Endothelial cell (in vitro differentiated cells): ENCODE measurements at regions not wholly inside any gene's neighbourhood (a gene's known extent, or its start where the extent isn't known, plus 50 kb on each side); places are given as distances from the start of the nearest gene placed in this dataset.

Experiments used
- DNase-seq: peaks from one replicate; pipeline ENCODE4 v3.0.0; 2021; ENCODE audit warnings: low spot score
- H3K27ac Mint-ChIP-seq: one replicate; pipeline ENCODE4 v1.8.0; 2021; ENCODE audit warnings: mixed read lengths, inconsistent platforms; ENCODE audit not compliant: unreplicated experiment
- H3K27me3 Mint-ChIP-seq: one replicate; pipeline ENCODE4 v1.8.0; 2021; ENCODE audit warnings: mild to moderate bottlenecking, moderate library complexity, mixed read lengths, inconsistent platforms; ENCODE audit not compliant: unreplicated experiment
- H3K36me3 Mint-ChIP-seq: one replicate; pipeline ENCODE4 v1.8.0; 2021; ENCODE audit warnings: mild to moderate bottlenecking, low read depth, mixed read lengths, inconsistent platforms; ENCODE audit not compliant: unreplicated experiment
- H3K4me1 Mint-ChIP-seq: one replicate; pipeline ENCODE4 v1.8.0; 2021; ENCODE audit warnings: mild to moderate bottlenecking, mixed read lengths, inconsistent platforms; ENCODE audit not compliant: unreplicated experiment
- H3K4me3 Mint-ChIP-seq: one replicate; pipeline ENCODE4 v1.8.0; 2021; ENCODE audit warnings: mild to moderate bottlenecking, mixed read lengths, inconsistent platforms; ENCODE audit not compliant: unreplicated experiment
- H3K9me3 Mint-ChIP-seq: one replicate; pipeline ENCODE4 v1.8.0; 2021; ENCODE audit warnings: mixed read lengths, inconsistent platforms; ENCODE audit not compliant: unreplicated experiment
- TF ChIP-seq, protein P1 (sequence below): fragments of 200-600 bp; sonication (generic); IDR thresholded peaks from one replicate; pipeline ENCODE4 v1.5.0; 2021; ENCODE audit warnings: antibody characterized with exemption; ENCODE audit not compliant: unreplicated experiment

GRCh38 chr10:33801705-33802104 is 467.2 kb upstream of the NRP1 start:
- Mint-ChIP-seq H3K9me3 (no peaks in the 10 kb centered on the region), H3K4me1 (no peaks in the 10 kb centered on the region), H3K27me3 (peaks cover 3% of the 10 kb centered on the region), H3K36me3 (no peaks in the 10 kb centered on the region), H3K4me3 (no peak overlapping the region), H3K27ac (no peak overlapping the region)
- DNase-seq: no peak
- TF ChIP-seq, protein P1, sequence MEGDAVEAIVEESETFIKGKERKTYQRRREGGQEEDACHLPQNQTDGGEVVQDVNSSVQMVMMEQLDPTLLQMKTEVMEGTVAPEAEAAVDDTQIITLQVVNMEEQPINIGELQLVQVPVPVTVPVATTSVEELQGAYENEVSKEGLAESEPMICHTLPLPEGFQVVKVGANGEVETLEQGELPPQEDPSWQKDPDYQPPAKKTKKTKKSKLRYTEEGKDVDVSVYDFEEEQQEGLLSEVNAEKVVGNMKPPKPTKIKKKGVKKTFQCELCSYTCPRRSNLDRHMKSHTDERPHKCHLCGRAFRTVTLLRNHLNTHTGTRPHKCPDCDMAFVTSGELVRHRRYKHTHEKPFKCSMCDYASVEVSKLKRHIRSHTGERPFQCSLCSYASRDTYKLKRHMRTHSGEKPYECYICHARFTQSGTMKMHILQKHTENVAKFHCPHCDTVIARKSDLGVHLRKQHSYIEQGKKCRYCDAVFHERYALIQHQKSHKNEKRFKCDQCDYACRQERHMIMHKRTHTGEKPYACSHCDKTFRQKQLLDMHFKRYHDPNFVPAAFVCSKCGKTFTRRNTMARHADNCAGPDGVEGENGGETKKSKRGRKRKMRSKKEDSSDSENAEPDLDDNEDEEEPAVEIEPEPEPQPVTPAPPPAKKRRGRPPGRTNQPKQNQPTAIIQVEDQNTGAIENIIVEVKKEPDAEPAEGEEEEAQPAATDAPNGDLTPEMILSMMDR: no peak

GRCh38 chr10:33800986-33801385 is 466.5 kb upstream of the NRP1 start:
- peaks cover 3% of the 10 kb centered on the region for H3K27me3 Mint-ChIP-seq
- DNase-seq: no peak
- H3K36me3 Mint-ChIP-seq: no peaks in the 10 kb centered on the region
- H3K4me3 Mint-ChIP-seq: no peak overlapping the region
- no peaks in the 10 kb centered on the region for H3K4me1 Mint-ChIP-seq
- no peak overlapping the region for H3K27ac Mint-ChIP-seq
- no peaks in the 10 kb centered on the region for H3K9me3 Mint-ChIP-seq
- TF ChIP-seq, protein P1: no peak

DNA sequence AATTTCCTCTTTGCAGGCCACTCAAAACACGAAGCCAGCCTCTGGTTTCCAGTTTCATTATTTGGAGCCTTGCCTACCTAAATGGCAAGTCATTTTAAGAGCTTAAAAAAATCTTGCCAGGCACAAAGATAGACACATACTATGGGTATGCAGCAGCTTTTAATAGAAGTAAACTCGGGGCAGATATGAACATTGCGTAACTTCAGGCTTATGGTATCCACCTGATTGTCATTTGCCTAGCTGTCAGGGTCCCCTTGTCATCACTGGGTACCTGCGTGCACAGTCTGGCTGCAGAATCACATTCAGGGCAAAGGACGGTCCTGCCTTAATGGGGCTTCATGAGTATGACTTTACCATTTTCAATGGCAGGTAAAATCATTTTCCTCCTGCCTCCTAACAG is 466.1 kb upstream of the NRP1 start:
- Mint-ChIP-seq H3K36me3 (no peaks in the 10 kb centered on the region), H3K9me3 (no peaks in the 10 kb centered on the region), H3K27ac (no peak overlapping the region), H3K27me3 (peaks cover 3% of the 10 kb centered on the region), H3K4me1 (no peaks in the 10 kb centered on the region), H3K4me3 (no peak overlapping the region)
- TF ChIP-seq, protein P1: no peak
- no peak for DNase-seq

- H3K9me3 Mint-ChIP-seq: no peaks in the 10 kb centered on the region
- no peaks in the 10 kb centered on the region for H3K4me1 Mint-ChIP-seq
- DNase-seq: no peak
- no peaks in the 10 kb centered on the region for H3K36me3 Mint-ChIP-seq
- no peak overlapping the region for H3K4me3 Mint-ChIP-seq
- peaks cover 3% of the 10 kb centered on the region for H3K27me3 Mint-ChIP-seq
- no peak overlapping the region for H3K27ac Mint-ChIP-seq
- TF ChIP-seq, protein P1: no peak
Observed at GRCh38 chr10:33799944-33800323, 465.5 kb upstream of the NRP1 start.

DNA sequence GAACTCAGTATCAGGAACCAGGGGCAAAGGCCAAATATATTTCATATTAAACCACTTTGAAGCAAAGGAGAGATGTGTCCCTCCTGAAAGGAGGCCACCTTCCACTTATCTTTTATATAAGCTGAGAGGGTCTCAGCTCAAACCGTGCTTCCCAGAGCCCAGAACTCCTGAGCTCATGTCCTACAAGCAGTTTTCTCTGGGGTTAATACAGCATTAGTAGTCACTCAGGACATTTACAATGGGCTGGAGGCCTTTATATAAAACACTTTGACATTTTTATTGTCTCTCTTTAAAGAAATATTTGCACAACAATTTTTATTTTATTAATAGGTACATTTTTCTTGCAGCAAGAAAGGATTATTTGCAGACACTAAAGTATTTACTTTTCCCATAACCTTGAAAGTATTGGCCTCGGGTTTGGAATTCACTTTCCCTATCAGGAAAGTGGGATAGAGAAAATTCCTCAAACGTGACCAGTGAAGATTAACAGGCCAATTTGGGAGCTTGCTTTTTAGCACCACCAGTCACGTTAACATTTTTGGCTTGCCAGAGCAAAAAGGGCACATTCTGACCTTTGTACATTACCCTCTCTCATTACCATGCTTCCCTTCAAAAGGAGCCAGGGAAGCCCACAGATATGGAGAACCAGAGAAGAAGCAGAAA is 464.9 kb upstream of the NRP1 start:
- no peaks in the 10 kb centered on the region for H3K9me3 Mint-ChIP-seq
- TF ChIP-seq, protein P1: no peak
- DNase-seq: no peak
- H3K36me3 Mint-ChIP-seq: no peaks in the 10 kb centered on the region
- no peak overlapping the region for H3K4me3 Mint-ChIP-seq
- no peak overlapping the region for H3K27ac Mint-ChIP-seq
- no peaks in the 10 kb centered on the region for H3K4me1 Mint-ChIP-seq
- H3K27me3 Mint-ChIP-seq: peaks cover 3% of the 10 kb centered on the region
